Osteoblast (primary cell): ENCODE measurements at regions not wholly inside any gene's neighbourhood (a gene's known extent, or its start where the extent isn't known, plus 50 kb on each side); places are given as distances from the start of the nearest gene placed in this dataset.

ENCODE experiments used
- DNase-seq: peaks from one replicate; pipeline ENCODE4 v3.0.0; 2011; ENCODE audit warnings: low spot score, mixed read lengths; ENCODE audit not compliant: insufficient read length; ENCODE audit errors: missing footprints
- H2AFZ ChIP-seq: 2 replicates; pipeline ENCODE4 v1.6.0; 2011; ENCODE audit warnings: mild to moderate bottlenecking, low read length
- H3K27ac ChIP-seq: 2 replicates; pipeline ENCODE4 v1.5.1; 2011; ENCODE audit warnings: mild to moderate bottlenecking, low read depth, low read length, moderate library complexity
- H3K27me3 ChIP-seq: 2 replicates; pipeline ENCODE4 v1.6.0; 2012; ENCODE audit warnings: mild to moderate bottlenecking, control low read depth, inconsistent platforms, low read length, moderate library complexity; ENCODE audit not compliant: insufficient read depth
- H3K36me3 ChIP-seq: 2 replicates; pipeline ENCODE4 v1.5.1; 2011; ENCODE audit warnings: mild to moderate bottlenecking, low read length, control low read depth, moderate library complexity; ENCODE audit not compliant: insufficient read depth
- H3K4me1 ChIP-seq: 2 replicates; pipeline ENCODE4 v1.5.1; 2011; ENCODE audit warnings: mild to moderate bottlenecking, low read length, control low read depth, moderate library complexity; ENCODE audit not compliant: insufficient read depth
- H3K4me2 ChIP-seq: 2 replicates; pipeline ENCODE4 v1.6.0; 2011; ENCODE audit warnings: mild to moderate bottlenecking, low read length; ENCODE audit not compliant: insufficient read depth
- H3K4me3 ChIP-seq: fragments of 200-600 bp; sonication (generic); 3 replicates; pipeline ENCODE4 v1.5.1; 2012; ENCODE audit warnings: mild to moderate bottlenecking, low read length, inconsistent platforms; ENCODE audit not compliant: insufficient read depth
- H3K79me2 ChIP-seq: 2 replicates; pipeline ENCODE4 v1.6.0; 2012; ENCODE audit warnings: mild to moderate bottlenecking, low read length, control low read depth, inconsistent platforms; ENCODE audit not compliant: insufficient read depth
- H3K9me3 ChIP-seq: 2 replicates; pipeline ENCODE4 v1.5.1; 2011; ENCODE audit warnings: low read depth, low read length, control low read depth
- H4K20me1 ChIP-seq: 2 replicates; pipeline ENCODE4 v1.6.0; 2012; ENCODE audit warnings: mild to moderate bottlenecking, low read length, control low read depth; ENCODE audit not compliant: insufficient read depth
- CTCF ChIP-seq: IDR thresholded peaks from 2 replicates; pipeline ENCODE4 v1.5.1; 2011; ENCODE audit warnings: mild to moderate bottlenecking, low read depth, low read length, moderate library complexity; ENCODE audit errors: extremely low read depth

DNA sequence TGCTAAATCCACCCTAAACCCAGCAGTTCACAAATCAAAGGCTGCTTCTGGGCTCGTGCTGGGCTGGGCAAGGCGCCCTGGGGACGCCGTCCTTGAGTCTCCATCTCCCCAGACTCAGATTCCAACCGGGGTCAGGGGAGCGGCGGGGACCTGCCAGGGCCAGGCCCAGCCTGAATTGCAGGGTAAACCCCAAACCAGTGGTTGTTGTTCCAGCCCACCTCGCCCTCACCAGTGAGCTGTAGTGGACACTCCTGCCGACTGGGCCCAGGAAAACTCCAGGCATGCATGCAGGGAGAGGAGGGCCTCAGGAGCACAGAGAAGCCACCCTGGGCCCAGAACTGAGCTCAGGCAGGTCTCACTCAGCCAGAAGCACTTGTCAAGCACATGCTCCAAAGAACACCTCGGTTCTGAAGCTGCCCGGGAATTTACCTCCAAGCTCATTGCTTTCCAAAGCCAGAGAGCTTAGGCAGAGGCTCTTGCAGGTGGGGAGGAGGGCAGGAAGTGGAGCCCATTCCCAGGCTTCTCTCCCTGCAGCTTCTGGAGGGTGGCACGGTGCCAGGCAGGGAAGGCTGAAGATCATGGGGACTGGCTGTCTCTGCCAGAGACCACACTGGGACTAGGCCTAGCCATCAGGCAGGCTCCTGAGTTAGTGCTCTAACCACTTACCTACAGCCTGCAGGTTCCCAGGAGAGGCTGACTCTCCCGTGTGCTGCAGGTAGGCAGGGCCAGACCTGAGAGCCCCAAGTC lies 437.0 kb downstream of the MATN1 start:
- no peaks in the 10 kb centered on the region for H3K27me3 ChIP-seq
- no peaks in the 10 kb centered on the region for H3K79me2 ChIP-seq
- no peaks in the 10 kb centered on the region for H4K20me1 ChIP-seq
- DNase-seq = no peak
- no peak overlapping the region for H2AFZ ChIP-seq
- H3K4me3 ChIP-seq = no peak overlapping the region
- no peak for TF ChIP-seq CTCF
- no peak overlapping the region for H3K4me2 ChIP-seq
- no peak overlapping the region for H3K27ac ChIP-seq
- no peaks in the 10 kb centered on the region for H3K9me3 ChIP-seq
- H3K4me1 ChIP-seq = no peaks in the 10 kb centered on the region
- H3K36me3 ChIP-seq = no peaks in the 10 kb centered on the region

- DNase-seq = no peak
- Histone ChIP-seq H3K4me2 (no peak overlapping the region), H3K4me1 (no peaks in the 10 kb centered on the region), H4K20me1 (no peaks in the 10 kb centered on the region), H3K36me3 (no peaks in the 10 kb centered on the region), H3K4me3 (no peak overlapping the region), H3K9me3 (no peaks in the 10 kb centered on the region), H3K79me2 (no peaks in the 10 kb centered on the region), H3K27ac (no peak overlapping the region), H2AFZ (no peak overlapping the region), H3K27me3 (no peaks in the 10 kb centered on the region)
- no peak for TF ChIP-seq CTCF
Observed at GRCh38 chr1:30285501-30285932, 437.9 kb downstream of the MATN1 start.

DNA sequence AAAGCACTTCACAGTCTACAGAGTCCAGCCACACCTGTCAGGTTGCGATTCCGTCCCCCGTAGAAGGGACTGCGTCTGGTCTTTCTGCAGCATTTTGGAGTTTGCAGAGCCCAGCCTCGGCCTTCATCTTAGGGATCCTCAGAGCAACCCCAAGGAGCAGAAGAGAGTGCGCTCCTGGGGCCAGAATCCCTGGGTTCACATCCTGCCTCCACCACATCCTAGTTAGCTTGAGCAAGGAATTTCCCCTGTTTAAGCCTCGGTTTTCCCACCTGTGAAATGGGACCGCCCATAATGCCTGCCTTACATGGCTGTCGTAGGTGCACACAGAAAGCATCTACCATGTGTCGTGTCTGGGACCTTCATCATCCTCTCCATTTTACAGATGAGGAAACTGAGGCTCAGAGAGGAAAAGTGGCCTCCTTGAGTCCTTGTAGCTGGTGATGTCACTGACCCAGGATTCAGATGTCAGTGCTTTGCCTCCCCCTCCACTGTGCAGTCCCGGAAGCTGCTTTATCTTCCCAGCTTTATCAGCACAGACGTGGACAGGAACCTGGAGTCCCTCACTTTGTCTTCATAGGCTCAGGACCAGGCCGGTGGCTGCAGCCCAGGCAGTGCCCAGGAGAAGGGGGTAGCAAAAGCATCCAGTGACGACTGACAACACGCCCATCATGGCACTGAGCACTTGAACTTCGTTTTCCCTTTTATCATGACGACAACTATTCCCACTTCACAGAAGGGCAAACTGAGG lies 438.5 kb downstream of the MATN1 start:
- TF ChIP-seq CTCF = no peak
- Histone ChIP-seq H4K20me1 (no peaks in the 10 kb centered on the region), H3K79me2 (no peaks in the 10 kb centered on the region), H3K4me3 (no peak overlapping the region), H3K9me3 (no peaks in the 10 kb centered on the region), H3K4me2 (no peak overlapping the region), H2AFZ (no peak overlapping the region), H3K27ac (no peak overlapping the region), H3K27me3 (no peaks in the 10 kb centered on the region), H3K4me1 (no peaks in the 10 kb centered on the region), H3K36me3 (no peaks in the 10 kb centered on the region)
- no peak for DNase-seq

GRCh38 chr1:30284226-30284625 lies 439.2 kb downstream of the MATN1 start:
- no peak overlapping the region for H3K4me3 ChIP-seq
- H3K36me3 ChIP-seq = no peaks in the 10 kb centered on the region
- no peak for DNase-seq
- no peak overlapping the region for H3K4me2 ChIP-seq
- no peak for TF ChIP-seq CTCF
- no peaks in the 10 kb centered on the region for H3K4me1 ChIP-seq
- H3K79me2 ChIP-seq = no peaks in the 10 kb centered on the region
- H3K27ac ChIP-seq = no peak overlapping the region
- no peaks in the 10 kb centered on the region for H3K27me3 ChIP-seq
- no peaks in the 10 kb centered on the region for H3K9me3 ChIP-seq
- no peaks in the 10 kb centered on the region for H4K20me1 ChIP-seq
- H2AFZ ChIP-seq = no peak overlapping the region
